GM10266 (cell line): ENCODE measurements at regions not wholly inside any gene's neighbourhood (a gene's known extent, or its start where the extent isn't known, plus 50 kb on each side); places are given as distances from the start of the nearest gene placed in this dataset.
"Not testable (repeated sequence)": the region's sequence is repeated elsewhere in the genome, so short reads cannot be mapped to it uniquely, and the experiment has no call there.

Experiments
- DNase-seq: peaks from one replicate; pipeline ENCODE4 v3.0.0; 2012; ENCODE audit errors: extremely low spot score
- TF ChIP-seq, protein P1 (sequence below): IDR thresholded peaks from 2 replicates; pipeline ENCODE4 v1.5.1; 2012; ENCODE audit warnings: mild to moderate bottlenecking, low read depth; ENCODE audit not compliant: control insufficient read depth, insufficient read depth; ENCODE audit errors: missing control alignments

DNA sequence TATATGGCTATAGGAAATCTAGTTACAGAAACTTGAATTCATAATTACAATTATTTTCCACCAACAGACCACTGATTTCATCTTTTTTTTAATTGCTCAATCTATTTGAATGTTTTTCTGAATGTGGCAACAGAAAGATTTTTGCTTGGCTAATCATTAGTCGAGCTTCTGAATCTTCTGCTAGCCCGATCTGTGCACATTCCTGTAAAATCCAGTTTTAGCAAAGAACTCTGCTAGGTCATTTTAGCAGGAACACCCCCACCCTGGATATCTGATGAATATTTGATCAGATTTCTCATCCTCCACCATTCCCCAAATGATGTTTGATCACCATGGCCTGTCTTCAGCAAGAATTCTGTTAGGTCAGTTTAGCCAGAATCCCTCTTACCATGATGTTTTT is 176.3 kb downstream of the LEPR start:
- DNase-seq: no peak
- TF ChIP-seq, protein P1, sequence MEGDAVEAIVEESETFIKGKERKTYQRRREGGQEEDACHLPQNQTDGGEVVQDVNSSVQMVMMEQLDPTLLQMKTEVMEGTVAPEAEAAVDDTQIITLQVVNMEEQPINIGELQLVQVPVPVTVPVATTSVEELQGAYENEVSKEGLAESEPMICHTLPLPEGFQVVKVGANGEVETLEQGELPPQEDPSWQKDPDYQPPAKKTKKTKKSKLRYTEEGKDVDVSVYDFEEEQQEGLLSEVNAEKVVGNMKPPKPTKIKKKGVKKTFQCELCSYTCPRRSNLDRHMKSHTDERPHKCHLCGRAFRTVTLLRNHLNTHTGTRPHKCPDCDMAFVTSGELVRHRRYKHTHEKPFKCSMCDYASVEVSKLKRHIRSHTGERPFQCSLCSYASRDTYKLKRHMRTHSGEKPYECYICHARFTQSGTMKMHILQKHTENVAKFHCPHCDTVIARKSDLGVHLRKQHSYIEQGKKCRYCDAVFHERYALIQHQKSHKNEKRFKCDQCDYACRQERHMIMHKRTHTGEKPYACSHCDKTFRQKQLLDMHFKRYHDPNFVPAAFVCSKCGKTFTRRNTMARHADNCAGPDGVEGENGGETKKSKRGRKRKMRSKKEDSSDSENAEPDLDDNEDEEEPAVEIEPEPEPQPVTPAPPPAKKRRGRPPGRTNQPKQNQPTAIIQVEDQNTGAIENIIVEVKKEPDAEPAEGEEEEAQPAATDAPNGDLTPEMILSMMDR: no peak

DNA sequence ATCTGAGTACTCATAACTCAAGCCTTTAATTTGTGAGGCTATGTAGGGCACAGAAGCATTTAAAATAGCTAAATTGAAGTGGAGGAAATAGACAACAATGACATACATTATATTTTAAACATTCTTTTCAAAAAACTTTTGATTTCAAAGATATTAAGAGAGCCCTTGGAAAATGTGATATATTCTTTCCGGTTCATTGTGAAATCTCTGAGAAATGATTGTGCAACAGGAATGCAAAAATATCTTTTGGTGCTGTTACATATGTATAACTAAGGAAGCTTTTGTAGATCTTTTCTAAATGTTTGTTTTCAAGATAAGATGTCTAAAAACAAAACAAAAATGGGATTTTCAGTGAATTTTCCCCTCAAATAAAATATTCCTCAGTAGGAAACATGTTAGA is 185.2 kb downstream of the LEPR start:
- TF ChIP-seq, protein P1: no peak
- no peak for DNase-seq

DNA sequence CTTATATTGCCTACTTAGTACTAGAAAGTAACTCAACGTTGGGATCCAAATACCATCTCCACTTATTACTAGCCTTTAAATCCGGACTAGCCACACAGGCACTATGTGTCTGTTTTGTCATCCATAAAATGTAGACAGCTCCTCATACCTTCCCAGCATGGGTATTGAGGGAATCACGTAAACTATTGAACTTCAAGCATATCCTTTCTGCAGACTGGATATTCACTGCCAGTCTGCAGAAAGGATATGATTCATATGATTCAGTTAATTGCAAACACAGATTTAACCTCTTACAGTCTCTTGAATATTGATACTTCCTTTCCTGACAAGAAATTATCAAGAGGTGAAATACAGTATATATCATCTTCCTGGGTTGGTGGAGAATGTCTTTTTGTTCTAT is 186.0 kb downstream of the LEPR start:
- TF ChIP-seq, protein P1: no peak
- DNase-seq: no peak

DNA sequence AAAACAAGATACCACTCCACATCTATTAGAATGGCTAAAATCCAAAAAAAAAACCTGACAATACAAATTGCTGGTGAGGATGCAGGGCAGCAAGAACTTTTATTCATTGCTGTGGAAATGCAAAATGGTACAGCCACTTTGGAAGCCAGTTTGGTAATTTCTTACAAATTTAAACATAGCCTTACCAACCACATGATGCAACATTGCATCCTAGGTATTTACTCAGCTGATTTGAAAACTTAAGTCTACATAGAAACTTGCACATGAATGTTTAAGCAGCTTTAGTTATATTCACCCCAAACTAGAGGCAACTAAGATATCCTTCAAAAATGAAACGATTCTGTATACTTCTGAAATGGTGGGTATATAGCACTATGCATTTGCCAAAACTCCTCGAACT is 178.8 kb upstream of the PDE4B start:
- TF ChIP-seq, protein P1: no peak
- no peak for DNase-seq

DNA sequence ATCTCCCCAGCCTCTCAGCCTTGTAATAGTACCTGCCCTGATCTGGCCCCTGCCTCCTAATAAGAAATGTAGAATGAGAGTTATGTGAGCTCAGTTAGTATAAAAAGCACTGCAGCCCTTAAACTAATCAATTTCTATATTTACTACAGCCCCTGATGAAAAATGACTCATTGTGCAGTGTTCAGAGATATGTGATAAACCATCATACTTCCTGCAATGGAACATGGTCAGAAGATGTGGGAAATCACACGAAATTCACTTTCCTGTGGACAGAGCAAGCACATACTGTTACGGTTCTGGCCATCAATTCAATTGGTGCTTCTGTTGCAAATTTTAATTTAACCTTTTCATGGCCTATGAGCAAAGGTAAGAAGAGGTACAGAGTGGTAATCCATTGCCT is 176.8 kb upstream of the PDE4B start:
- TF ChIP-seq, protein P1: no peak
- no peak for DNase-seq

DNA sequence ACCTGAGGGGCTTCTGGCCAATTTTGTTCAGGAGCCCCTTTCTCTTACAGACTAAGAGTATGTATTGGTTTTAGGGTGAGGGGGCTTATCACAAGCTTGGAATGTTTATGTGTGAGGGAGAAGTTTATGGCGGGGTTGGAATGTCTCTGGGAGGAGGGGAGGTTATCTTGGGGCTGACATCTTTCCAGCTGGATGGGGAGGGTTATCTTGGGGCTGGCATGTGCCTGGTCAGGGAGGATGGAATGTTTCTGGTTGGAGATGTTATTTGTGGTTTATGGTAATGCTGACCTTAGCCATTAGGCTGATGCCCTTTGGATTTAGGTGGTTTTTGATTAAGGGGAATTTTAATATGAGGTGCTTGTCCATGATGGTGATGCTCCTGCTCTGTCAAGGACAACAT is 171.0 kb upstream of the PDE4B start:
- not testable (repeated sequence) for DNase-seq

DNA sequence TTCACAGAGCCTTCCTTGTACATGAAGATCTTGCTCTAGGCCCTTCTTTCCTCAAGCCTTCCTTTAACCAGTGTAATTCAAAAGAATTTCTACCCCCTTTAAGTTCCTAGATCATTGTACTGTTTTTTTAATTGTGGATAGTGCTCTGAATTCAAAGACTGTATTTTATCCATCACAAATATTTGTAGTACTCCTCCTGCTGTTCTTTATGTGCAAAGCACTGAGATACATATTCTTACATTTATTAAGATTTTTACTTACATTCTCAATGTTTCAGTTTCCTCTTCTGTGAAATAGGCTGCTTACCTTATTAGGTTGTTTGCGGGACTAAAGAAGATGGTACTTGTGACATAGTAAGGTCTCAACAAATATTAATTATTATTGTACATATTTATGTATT is 168.8 kb upstream of the PDE4B start:
- DNase-seq: no peak
- TF ChIP-seq, protein P1: no peak

DNA sequence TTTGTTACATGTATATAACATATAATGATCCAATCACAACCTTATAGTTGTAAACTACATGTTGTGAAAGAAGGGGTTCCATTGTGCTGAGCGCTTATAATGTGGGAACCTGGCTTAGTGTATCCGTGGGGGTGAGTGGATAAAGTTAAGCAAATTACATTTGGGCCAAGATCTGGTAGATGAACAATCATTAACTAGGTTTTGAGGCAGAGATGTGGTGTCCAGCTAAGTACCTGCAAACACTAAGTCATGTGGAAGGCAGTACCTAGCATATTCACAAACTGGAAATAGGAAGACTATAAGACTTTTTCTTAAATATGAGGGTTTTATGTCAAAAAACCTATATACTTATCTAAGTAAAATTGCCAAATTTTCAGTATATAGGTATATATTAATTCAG is 167.2 kb upstream of the PDE4B start:
- TF ChIP-seq, protein P1: no peak
- no peak for DNase-seq
